ENCODE measurements at regions not wholly inside any gene's neighbourhood (a gene's known extent, or its start where the extent isn't known, plus 50 kb on each side); places are given as distances from the start of the nearest gene placed in this dataset.
A peak's percentile ranks its signal among the peaks of the same experiment; 100 is the strongest.

- WGBS (ENCODE audit: insufficient coverage, low coverage, missing lambda C conversion rate): 16% methylated on average over 3 of the region's 3 CpGs
- FAIRE-seq (peak; percentile 48), ATAC-seq (peak; percentile 92), DNase-seq (ENCODE audit: extremely low read depth in 1 of 4, low spot score in 3 of 4) (peak; percentile 52 to 68 (median 57))
- Histone ChIP-seq H3K9me1 (ENCODE audit: control insufficient read depth, insufficient read depth, low read length) (no peaks in the 10 kb centered on the region), H2AFZ (ENCODE audit: low read depth, low read length) (peak overlapping the region; percentile 66), H3K27me3 (ENCODE audit: control insufficient read depth in 2 of 2, insufficient read depth in 2 of 2, low read length in 2 of 2) (no peaks in the 10 kb centered on the region), H3K27ac (ENCODE audit: extremely low read depth, low read depth, low read length) (peak overlapping the region; percentile 84), H4K20me1 (replicated peaks; ENCODE audit: control insufficient read depth, insufficient read depth, low read length) (no peaks in the 10 kb centered on the region), H3K9me3 (replicated peaks; ENCODE audit: control insufficient read depth, insufficient read depth, low read depth, low read length) (0 out of 2 replicates have a peak, but pooled peaks cover 2% of the 10 kb centered on the region), H3K4me2 (ENCODE audit: insufficient read depth, low read length) (peak overlapping the region; percentile 33; the same call in 1 of the 2 replicates), H3K36me3 (ENCODE audit: control insufficient read depth, insufficient read depth, low read length) (no peaks in the 10 kb centered on the region), H3K4me3 (no peak overlapping the region), H3K4me1 (replicated peaks in 1 of 2; ENCODE audit: control insufficient read depth in 2 of 2, insufficient read depth in 2 of 2, low read length in 2 of 2) (peaks cover 13 to 42% of the 10 kb centered on the region in 2 experiments), H3K9ac (ENCODE audit: insufficient read depth in 1 of 2, low read depth in 2 of 2, low read length in 2 of 2) (peak overlapping the region in 1 of 2 experiments; percentile 8; a peak in 1 of 4 replicates), H3K79me2 (ENCODE audit: control insufficient read depth, insufficient read depth, low read length) (no peaks in the 10 kb centered on the region)
- BruUV-seq (replicated peaks): no TSS peak
- in situ Hi-C loops (cut with MboI): no loop called here
- intact Hi-C loops (cut with micrococcal nuclease): loop anchor here (10.0 kb wide), 1 partner anchor 222 kb away; no protein-coding TSS in a partner anchor
- ChIA-PET POLR2A (interaction anchor here (0.6 to 2.8 kb wide), 5 partner anchors 13 to 1478 kb away, joined by 3 to 11 read pairs (median 3); no protein-coding TSS in a partner anchor), CTCF (ENCODE audit: low intra/inter-chr PET ratio) (interaction anchor here (0.6 kb wide), 1 partner anchor 707 kb away, joined by 7 read pairs; the partner anchor contains the start of gene RAD51D)
- TF ChIP-seq, protein P1, sequence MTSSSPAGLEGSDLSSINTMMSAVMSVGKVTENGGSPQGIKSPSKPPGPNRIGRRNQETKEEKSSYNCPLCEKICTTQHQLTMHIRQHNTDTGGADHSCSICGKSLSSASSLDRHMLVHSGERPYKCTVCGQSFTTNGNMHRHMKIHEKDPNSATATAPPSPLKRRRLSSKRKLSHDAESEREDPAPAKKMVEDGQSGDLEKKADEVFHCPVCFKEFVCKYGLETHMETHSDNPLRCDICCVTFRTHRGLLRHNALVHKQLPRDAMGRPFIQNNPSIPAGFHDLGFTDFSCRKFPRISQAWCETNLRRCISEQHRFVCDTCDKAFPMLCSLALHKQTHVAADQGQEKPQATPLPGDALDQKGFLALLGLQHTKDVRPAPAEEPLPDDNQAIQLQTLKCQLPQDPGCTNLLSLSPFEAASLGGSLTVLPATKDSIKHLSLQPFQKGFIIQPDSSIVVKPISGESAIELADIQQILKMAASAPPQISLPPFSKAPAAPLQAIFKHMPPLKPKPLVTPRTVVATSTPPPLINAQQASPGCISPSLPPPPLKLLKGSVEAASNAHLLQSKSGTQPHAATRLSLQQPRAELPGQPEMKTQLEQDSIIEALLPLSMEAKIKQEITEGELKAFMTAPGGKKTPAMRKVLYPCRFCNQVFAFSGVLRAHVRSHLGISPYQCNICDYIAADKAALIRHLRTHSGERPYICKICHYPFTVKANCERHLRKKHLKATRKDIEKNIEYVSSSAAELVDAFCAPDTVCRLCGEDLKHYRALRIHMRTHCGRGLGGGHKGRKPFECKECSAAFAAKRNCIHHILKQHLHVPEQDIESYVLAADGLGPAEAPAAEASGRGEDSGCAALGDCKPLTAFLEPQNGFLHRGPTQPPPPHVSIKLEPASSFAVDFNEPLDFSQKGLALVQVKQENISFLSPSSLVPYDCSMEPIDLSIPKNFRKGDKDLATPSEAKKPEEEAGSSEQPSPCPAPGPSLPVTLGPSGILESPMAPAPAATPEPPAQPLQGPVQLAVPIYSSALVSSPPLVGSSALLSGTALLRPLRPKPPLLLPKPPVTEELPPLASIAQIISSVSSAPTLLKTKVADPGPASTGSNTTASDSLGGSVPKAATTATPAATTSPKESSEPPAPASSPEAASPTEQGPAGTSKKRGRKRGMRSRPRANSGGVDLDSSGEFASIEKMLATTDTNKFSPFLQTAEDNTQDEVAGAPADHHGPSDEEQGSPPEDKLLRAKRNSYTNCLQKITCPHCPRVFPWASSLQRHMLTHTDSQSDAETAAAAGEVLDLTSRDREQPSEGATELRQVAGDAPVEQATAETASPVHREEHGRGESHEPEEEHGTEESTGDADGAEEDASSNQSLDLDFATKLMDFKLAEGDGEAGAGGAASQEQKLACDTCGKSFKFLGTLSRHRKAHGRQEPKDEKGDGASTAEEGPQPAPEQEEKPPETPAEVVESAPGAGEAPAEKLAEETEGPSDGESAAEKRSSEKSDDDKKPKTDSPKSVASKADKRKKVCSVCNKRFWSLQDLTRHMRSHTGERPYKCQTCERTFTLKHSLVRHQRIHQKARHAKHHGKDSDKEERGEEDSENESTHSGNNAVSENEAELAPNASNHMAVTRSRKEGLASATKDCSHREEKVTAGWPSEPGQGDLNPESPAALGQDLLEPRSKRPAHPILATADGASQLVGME (CRISPR knock-in tag; IDR thresholded peaks at IDR 0.05): no peak
- TF ChIP-seq FOSL1 (tag; conservative IDR thresholded peaks at IDR 0.05) (peak; percentile 85), CBX8 (IDR thresholded peaks at IDR 0.05; ENCODE audit: borderline replicate concordance, extremely low read depth, low read depth, low read length, poor library complexity, severe bottlenecking) (no peak), SMC3 (conservative IDR thresholded peaks at IDR 0.05; ENCODE audit: insufficient read depth, low read depth, low read length) (no peak), MAFF (IDR thresholded peaks at IDR 0.05; ENCODE audit: low read length) (peak; percentile 99), CREB3 (tag; conservative IDR thresholded peaks at IDR 0.05; ENCODE audit: low read depth) (no peak), BRD4 (IDR thresholded peaks at IDR 0.05) (peak; percentile 45; the same call in 1 of the 2 replicates), POLR2H (tag; IDR thresholded peaks at IDR 0.05; ENCODE audit: low read depth) (0 out of 2 replicates have a peak, but pooled peaks have one; percentile 60), HEY1 (CRISPR knock-in tag; IDR thresholded peaks at IDR 0.05; ENCODE audit: borderline replicate concordance) (no peak), ESRRB (CRISPR knock-in tag; IDR thresholded peaks at IDR 0.05; ENCODE audit: borderline replicate concordance) (no peak), ZNF197 (CRISPR knock-in tag; IDR thresholded peaks at IDR 0.05; ENCODE audit: low read depth) (no peak; the same call in 1 of the 2 replicates), ZNF121 (CRISPR knock-in tag; conservative IDR thresholded peaks at IDR 0.05) (no peak), ZFPM2 (CRISPR knock-in tag; IDR thresholded peaks at IDR 0.05) (no peak), NCOR1 (IDR thresholded peaks at IDR 0.05) (0 out of 2 replicates have a peak, but pooled peaks have one; percentile 11)
- TF ChIP-seq, protein P2, sequence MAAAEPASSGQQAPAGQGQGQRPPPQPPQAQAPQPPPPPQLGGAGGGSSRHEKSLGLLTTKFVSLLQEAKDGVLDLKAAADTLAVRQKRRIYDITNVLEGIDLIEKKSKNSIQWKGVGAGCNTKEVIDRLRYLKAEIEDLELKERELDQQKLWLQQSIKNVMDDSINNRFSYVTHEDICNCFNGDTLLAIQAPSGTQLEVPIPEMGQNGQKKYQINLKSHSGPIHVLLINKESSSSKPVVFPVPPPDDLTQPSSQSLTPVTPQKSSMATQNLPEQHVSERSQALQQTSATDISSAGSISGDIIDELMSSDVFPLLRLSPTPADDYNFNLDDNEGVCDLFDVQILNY (CRISPR knock-in tag; IDR thresholded peaks at IDR 0.05): no peak
Measured at GRCh38 chr17:34412965-34413441, 50.0 kb upstream of the CCL1 start.
